ENCODE measurements at regions not wholly inside any gene's neighbourhood (a gene's known extent, or its start where the extent isn't known, plus 50 kb on each side); places are given as distances from the start of the nearest gene placed in this dataset.

DNA sequence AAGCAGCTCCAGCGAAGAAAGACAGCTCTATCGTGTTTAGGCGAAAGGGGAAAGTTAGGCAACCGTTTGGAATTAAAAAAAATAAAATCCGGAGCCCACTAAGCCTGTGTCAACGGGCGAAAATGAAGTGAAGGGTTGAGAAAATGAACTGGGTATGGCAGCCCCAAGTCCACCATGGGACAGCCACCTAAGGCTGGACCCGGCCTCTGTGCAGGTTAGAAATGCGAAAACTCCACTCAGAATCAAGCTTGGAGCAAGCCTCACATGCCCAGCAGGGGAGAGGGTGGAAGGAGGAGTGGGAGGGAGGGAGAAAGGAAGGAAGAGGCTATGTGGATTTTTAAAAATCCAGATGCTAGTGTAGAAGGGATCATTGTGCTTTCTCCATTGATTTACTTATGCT, 101.2 kb downstream of the IRS2 start (continued):
- TF ChIP-seq, protein P1, sequence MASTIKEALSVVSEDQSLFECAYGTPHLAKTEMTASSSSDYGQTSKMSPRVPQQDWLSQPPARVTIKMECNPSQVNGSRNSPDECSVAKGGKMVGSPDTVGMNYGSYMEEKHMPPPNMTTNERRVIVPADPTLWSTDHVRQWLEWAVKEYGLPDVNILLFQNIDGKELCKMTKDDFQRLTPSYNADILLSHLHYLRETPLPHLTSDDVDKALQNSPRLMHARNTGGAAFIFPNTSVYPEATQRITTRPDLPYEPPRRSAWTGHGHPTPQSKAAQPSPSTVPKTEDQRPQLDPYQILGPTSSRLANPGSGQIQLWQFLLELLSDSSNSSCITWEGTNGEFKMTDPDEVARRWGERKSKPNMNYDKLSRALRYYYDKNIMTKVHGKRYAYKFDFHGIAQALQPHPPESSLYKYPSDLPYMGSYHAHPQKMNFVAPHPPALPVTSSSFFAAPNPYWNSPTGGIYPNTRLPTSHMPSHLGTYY (CRISPR knock-in tag; IDR thresholded peaks at IDR 0.05), result no peak

DNA sequence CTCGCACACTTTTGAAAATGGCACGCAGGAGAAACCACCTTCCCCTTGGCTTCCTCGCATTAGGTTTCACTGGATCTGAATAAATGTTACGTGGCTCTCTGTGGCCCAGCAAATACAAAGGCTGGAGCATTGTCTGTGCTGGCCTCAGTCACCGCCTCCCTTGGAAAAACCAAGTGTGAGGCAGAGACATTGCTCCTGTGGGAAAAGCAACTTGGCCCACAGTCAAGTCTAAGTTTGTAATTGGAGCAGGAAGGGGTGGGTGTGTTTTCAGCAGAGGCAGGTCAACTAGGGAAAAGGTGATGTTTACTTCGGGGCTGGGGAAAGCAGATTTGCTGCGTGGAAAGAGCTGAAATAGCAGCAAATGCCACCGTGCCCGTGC, 101.6 kb downstream of the IRS2 start:
- ChIA-PET CTCF (interaction anchor here (2.5 kb wide), 1 partner anchor 16 kb away, joined by 5 read pairs; no protein-coding TSS in a partner anchor), POLR2A (no interaction called here)
- DNase-seq (ENCODE audit: low spot score), result no peak
- H3K9me3 Mint-ChIP-seq, result no peaks in the 10 kb centered on the region
- H3K4me1 Mint-ChIP-seq, result peaks cover 51% of the 10 kb centered on the region
- TF ChIP-seq ZBTB21 (CRISPR knock-in tag; IDR thresholded peaks at IDR 0.05; ENCODE audit: borderline replicate concordance), result no peak
- TF ChIP-seq, protein P2, sequence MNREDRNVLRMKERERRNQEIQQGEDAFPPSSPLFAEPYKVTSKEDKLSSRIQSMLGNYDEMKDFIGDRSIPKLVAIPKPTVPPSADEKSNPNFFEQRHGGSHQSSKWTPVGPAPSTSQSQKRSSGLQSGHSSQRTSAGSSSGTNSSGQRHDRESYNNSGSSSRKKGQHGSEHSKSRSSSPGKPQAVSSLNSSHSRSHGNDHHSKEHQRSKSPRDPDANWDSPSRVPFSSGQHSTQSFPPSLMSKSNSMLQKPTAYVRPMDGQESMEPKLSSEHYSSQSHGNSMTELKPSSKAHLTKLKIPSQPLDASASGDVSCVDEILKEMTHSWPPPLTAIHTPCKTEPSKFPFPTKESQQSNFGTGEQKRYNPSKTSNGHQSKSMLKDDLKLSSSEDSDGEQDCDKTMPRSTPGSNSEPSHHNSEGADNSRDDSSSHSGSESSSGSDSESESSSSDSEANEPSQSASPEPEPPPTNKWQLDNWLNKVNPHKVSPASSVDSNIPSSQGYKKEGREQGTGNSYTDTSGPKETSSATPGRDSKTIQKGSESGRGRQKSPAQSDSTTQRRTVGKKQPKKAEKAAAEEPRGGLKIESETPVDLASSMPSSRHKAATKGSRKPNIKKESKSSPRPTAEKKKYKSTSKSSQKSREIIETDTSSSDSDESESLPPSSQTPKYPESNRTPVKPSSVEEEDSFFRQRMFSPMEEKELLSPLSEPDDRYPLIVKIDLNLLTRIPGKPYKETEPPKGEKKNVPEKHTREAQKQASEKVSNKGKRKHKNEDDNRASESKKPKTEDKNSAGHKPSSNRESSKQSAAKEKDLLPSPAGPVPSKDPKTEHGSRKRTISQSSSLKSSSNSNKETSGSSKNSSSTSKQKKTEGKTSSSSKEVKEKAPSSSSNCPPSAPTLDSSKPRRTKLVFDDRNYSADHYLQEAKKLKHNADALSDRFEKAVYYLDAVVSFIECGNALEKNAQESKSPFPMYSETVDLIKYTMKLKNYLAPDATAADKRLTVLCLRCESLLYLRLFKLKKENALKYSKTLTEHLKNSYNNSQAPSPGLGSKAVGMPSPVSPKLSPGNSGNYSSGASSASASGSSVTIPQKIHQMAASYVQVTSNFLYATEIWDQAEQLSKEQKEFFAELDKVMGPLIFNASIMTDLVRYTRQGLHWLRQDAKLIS (CRISPR knock-in tag; IDR thresholded peaks at IDR 0.05; ENCODE audit: borderline replicate concordance), result no peak
- TF ChIP-seq, protein P3, sequence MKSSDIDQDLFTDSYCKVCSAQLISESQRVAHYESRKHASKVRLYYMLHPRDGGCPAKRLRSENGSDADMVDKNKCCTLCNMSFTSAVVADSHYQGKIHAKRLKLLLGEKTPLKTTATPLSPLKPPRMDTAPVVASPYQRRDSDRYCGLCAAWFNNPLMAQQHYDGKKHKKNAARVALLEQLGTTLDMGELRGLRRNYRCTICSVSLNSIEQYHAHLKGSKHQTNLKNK (CRISPR knock-in tag; IDR thresholded peaks at IDR 0.05), result no peak
- TF ChIP-seq ZNF138 (CRISPR knock-in tag; conservative IDR thresholded peaks at IDR 0.05), result no peak
- TF ChIP-seq NR1H2 (CRISPR knock-in tag; IDR thresholded peaks at IDR 0.05), result no peak
- TF ChIP-seq ELF4 (CRISPR knock-in tag; IDR thresholded peaks at IDR 0.05; ENCODE audit: low read depth), result no peak
- TF ChIP-seq, protein P4, sequence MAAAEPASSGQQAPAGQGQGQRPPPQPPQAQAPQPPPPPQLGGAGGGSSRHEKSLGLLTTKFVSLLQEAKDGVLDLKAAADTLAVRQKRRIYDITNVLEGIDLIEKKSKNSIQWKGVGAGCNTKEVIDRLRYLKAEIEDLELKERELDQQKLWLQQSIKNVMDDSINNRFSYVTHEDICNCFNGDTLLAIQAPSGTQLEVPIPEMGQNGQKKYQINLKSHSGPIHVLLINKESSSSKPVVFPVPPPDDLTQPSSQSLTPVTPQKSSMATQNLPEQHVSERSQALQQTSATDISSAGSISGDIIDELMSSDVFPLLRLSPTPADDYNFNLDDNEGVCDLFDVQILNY (CRISPR knock-in tag; IDR thresholded peaks at IDR 0.05), result no peak
- no peak overlapping the region for H3K4me3 Mint-ChIP-seq
- no peaks in the 10 kb centered on the region; the same call in 1 of the 2 replicates for H3K27me3 Mint-ChIP-seq (ENCODE audit: low read depth)
- no peaks in the 10 kb centered on the region for H3K36me3 Mint-ChIP-seq
- no peak for ATAC-seq
- no peak overlapping the region for H3K27ac Mint-ChIP-seq

DNA sequence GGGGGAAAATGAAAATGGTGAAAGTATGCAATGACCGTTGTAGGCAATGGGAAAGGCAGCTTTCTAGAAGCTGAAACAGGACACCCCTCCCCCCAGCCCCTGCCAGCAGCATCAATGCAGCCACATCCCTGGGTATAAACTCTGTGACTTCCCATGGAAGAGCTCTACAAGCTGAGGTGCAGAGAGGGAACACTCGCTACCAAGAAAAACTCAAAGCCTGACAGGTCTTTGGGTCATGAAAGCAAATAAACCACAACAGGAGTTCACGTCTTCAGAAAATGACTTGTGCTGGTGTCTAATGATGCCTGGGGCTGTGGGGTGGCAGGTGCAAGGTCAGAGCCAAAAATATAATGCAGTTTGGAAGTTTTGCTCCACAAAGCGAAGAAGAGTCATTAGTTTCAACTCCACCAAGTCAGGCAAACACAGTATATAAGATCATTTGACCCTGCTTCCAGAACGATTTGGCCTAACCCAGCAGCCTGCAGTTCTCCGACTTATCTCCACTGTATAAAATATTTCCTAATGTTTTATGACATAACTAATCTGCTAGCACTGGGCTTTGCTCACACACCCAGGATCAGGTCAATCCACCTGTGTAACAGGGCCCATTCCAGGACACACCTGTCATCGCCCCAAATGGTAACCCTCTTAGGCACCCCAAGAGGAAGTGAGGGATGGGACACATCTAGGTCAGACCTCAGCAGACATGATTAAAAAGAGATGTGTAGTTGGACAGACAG, 102.1 kb downstream of the IRS2 start:
- Mint-ChIP-seq H3K36me3 (no peaks in the 10 kb centered on the region), H3K27me3 (ENCODE audit: low read depth) (no peaks in the 10 kb centered on the region; the same call in 1 of the 2 replicates), H3K9me3 (no peaks in the 10 kb centered on the region), H3K4me3 (no peak overlapping the region), H3K27ac (no peak overlapping the region), H3K4me1 (peaks cover 46% of the 10 kb centered on the region)
- ChIA-PET CTCF (interaction anchor here (2.5 kb wide), 1 partner anchor 16 kb away, joined by 5 read pairs; no protein-coding TSS in a partner anchor), POLR2A (no interaction called here)
- no peak for DNase-seq (ENCODE audit: low spot score)
- ATAC-seq, result no peak
- no peak for TF ChIP-seq KAT7 (CRISPR knock-in tag; IDR thresholded peaks at IDR 0.05; ENCODE audit: borderline replicate concordance)
- no peak for TF ChIP-seq ZNF396 (CRISPR knock-in tag; IDR thresholded peaks at IDR 0.05; ENCODE audit: borderline replicate concordance)
- TF ChIP-seq, protein P5, sequence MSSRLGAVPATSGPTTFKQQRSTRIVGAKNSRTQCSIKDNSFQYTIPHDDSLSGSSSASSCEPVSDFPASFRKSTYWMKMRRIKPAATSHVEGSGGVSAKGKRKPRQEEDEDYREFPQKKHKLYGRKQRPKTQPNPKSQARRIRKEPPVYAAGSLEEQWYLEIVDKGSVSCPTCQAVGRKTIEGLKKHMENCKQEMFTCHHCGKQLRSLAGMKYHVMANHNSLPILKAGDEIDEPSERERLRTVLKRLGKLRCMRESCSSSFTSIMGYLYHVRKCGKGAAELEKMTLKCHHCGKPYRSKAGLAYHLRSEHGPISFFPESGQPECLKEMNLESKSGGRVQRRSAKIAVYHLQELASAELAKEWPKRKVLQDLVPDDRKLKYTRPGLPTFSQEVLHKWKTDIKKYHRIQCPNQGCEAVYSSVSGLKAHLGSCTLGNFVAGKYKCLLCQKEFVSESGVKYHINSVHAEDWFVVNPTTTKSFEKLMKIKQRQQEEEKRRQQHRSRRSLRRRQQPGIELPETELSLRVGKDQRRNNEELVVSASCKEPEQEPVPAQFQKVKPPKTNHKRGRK (CRISPR knock-in tag; IDR thresholded peaks at IDR 0.05; ENCODE audit: borderline replicate concordance), result no peak
- TF ChIP-seq, protein P6, sequence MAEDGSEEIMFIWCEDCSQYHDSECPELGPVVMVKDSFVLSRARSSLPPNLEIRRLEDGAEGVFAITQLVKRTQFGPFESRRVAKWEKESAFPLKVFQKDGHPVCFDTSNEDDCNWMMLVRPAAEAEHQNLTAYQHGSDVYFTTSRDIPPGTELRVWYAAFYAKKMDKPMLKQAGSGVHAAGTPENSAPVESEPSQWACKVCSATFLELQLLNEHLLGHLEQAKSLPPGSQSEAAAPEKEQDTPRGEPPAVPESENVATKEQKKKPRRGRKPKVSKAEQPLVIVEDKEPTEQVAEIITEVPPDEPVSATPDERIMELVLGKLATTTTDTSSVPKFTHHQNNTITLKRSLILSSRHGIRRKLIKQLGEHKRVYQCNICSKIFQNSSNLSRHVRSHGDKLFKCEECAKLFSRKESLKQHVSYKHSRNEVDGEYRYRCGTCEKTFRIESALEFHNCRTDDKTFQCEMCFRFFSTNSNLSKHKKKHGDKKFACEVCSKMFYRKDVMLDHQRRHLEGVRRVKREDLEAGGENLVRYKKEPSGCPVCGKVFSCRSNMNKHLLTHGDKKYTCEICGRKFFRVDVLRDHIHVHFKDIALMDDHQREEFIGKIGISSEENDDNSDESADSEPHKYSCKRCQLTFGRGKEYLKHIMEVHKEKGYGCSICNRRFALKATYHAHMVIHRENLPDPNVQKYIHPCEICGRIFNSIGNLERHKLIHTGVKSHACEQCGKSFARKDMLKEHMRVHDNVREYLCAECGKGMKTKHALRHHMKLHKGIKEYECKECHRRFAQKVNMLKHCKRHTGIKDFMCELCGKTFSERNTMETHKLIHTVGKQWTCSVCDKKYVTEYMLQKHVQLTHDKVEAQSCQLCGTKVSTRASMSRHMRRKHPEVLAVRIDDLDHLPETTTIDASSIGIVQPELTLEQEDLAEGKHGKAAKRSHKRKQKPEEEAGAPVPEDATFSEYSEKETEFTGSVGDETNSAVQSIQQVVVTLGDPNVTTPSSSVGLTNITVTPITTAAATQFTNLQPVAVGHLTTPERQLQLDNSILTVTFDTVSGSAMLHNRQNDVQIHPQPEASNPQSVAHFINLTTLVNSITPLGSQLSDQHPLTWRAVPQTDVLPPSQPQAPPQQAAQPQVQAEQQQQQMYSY (CRISPR knock-in tag; IDR thresholded peaks at IDR 0.05), result no peak
- TF ChIP-seq, protein P7, sequence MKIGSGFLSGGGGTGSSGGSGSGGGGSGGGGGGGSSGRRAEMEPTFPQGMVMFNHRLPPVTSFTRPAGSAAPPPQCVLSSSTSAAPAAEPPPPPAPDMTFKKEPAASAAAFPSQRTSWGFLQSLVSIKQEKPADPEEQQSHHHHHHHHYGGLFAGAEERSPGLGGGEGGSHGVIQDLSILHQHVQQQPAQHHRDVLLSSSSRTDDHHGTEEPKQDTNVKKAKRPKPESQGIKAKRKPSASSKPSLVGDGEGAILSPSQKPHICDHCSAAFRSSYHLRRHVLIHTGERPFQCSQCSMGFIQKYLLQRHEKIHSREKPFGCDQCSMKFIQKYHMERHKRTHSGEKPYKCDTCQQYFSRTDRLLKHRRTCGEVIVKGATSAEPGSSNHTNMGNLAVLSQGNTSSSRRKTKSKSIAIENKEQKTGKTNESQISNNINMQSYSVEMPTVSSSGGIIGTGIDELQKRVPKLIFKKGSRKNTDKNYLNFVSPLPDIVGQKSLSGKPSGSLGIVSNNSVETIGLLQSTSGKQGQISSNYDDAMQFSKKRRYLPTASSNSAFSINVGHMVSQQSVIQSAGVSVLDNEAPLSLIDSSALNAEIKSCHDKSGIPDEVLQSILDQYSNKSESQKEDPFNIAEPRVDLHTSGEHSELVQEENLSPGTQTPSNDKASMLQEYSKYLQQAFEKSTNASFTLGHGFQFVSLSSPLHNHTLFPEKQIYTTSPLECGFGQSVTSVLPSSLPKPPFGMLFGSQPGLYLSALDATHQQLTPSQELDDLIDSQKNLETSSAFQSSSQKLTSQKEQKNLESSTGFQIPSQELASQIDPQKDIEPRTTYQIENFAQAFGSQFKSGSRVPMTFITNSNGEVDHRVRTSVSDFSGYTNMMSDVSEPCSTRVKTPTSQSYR (CRISPR knock-in tag; IDR thresholded peaks at IDR 0.05), result no peak
- TF ChIP-seq, protein P8, sequence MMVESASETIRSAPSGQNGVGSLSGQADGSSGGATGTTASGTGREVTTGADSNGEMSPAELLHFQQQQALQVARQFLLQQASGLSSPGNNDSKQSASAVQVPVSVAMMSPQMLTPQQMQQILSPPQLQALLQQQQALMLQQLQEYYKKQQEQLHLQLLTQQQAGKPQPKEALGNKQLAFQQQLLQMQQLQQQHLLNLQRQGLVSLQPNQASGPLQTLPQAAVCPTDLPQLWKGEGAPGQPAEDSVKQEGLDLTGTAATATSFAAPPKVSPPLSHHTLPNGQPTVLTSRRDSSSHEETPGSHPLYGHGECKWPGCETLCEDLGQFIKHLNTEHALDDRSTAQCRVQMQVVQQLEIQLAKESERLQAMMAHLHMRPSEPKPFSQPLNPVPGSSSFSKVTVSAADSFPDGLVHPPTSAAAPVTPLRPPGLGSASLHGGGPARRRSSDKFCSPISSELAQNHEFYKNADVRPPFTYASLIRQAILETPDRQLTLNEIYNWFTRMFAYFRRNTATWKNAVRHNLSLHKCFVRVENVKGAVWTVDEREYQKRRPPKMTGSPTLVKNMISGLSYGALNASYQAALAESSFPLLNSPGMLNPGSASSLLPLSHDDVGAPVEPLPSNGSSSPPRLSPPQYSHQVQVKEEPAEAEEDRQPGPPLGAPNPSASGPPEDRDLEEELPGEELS (CRISPR knock-in tag; IDR thresholded peaks at IDR 0.05), result no peak
